ENCODE measurements at regions not wholly inside any gene's neighbourhood (a gene's known extent, or its start where the extent isn't known, plus 50 kb on each side); places are given as distances from the start of the nearest gene placed in this dataset.

DNA sequence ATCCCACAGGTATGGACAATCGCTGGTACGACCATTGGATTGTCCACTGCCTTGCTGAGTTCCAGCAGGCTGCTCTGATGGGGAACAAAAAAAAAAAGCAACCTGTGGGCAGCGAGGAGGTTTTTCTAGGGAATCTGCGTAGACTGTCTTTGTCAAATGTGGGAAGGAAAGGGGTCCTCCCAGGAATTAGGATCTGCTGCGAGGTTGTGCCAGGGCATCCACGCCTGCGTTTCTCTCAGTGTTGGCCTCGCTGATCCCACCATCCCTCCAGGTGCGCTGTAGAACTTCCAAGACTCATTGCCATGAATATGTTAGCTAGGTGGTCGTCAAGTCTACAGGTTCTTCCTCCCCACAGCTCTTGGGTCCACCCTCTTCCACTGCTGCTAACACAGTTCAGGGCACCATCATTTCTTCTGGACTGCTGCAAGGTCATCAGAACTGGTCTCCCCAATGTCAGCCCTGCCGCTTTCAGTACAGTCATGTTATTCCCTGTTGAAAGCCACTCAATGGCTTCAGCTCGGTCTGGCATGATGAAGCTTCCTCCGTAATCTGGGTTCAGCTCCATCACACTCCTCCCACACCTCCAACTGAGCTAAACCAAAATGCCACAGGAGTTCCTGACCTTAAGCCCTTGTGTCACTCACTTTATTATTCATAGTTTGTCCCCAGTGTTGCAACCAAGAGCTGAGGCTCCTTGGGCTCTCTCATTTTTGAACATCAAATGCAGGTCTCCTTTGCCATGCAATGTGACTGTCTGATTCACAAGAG, 79.5 kb upstream of the DMRT1 start:
- no peak for TF ChIP-seq EZH2 (IDR thresholded peaks at IDR 0.05; ENCODE audit: low read length, unreplicated experiment)
- no peak for TF ChIP-seq CTCF (conservative IDR thresholded peaks at IDR 0.05; ENCODE audit: low read depth, low read length)
